H1 (cell line): ENCODE measurements at regions not wholly inside any gene's neighbourhood (a gene's known extent, or its start where the extent isn't known, plus 50 kb on each side); places are given as distances from the start of the nearest gene placed in this dataset.

ENCODE experiments used
- CTCF ChIA-PET: fragments of 300-600 bp; sonication (Branson Sonifier 250); formaldehyde crosslinking; loops from one replicate; lab custom pipeline; 2021; ENCODE audit not compliant: partially characterized antibody; lab: Charles Lee
- POLR2A ChIA-PET: fragments of 300-600 bp; sonication (Branson Sonifier 250); formaldehyde crosslinking; loops from one replicate; lab custom pipeline; 2021; ENCODE audit warnings: inconsistent platforms; ENCODE audit not compliant: partially characterized antibody; lab: Charles Lee
- DNase-seq, 2 experiments: peaks; one replicate each; pipeline versions ENCODE4 v3.0.0 to v3.0.0-alpha.2; 2010 to 2022; ENCODE audit warnings: low spot score in 2 of 2, low read depth in 1 of 2, mixed read lengths in 1 of 2
- FAIRE-seq: peaks from 2 replicates; lab custom pipeline; 2011; peaks lifted over from hg19 to GRCh38; lab: Jason Lieb, UNC
- H2AFZ ChIP-seq: 2 replicates; pipeline ENCODE4 v1.8.1; 2012; ENCODE audit warnings: low read length, inconsistent platforms
- H2AK5ac ChIP-seq: 2 replicates; pipeline ENCODE4 v1.6.1; 2013; ENCODE audit warnings: low read depth, low read length
- H2BK120ac ChIP-seq: replicated peaks from 2 replicates; pipeline ENCODE3; 2013; ENCODE audit warnings: low read depth, low read length, inconsistent platforms
- H2BK12ac ChIP-seq: 2 replicates; pipeline ENCODE4 v1.6.1; 2013; ENCODE audit warnings: low read depth, low read length
- H2BK15ac ChIP-seq: 2 replicates; pipeline ENCODE4 v1.6.1; 2013; ENCODE audit warnings: low read length
- H2BK20ac ChIP-seq: 2 replicates; pipeline ENCODE4 v1.6.1; 2013; ENCODE audit warnings: low read length
- H2BK5ac ChIP-seq: 2 replicates; pipeline ENCODE4 v1.6.1; 2013; ENCODE audit warnings: low read depth, low read length
- H3K14ac ChIP-seq: 2 replicates; pipeline ENCODE4 v1.6.1; 2013; ENCODE audit warnings: inconsistent platforms; ENCODE audit not compliant: insufficient read length
- H3K18ac ChIP-seq: 2 replicates; pipeline ENCODE4 v1.6.1; 2013; ENCODE audit warnings: low read length; ENCODE audit errors: extremely low read depth
- H3K23ac ChIP-seq: 2 replicates; pipeline ENCODE4 v1.6.1; 2013; ENCODE audit warnings: inconsistent platforms; ENCODE audit not compliant: insufficient read length
- H3K23me2 ChIP-seq: 2 replicates; pipeline ENCODE4 v1.6.1; 2013; ENCODE audit warnings: low read depth, low read length
- H3K27ac ChIP-seq: 2 replicates; pipeline ENCODE4 v1.6.1; 2011; ENCODE audit warnings: low read depth, low read length, inconsistent platforms
- H3K27me3 ChIP-seq, 4 experiments: replicated peaks in 1 of 4; 1 replicate in 1 of 4; 2 replicates in 3 of 4; pipeline versions ENCODE4 v1.6.1 to v1.8.1; 2011 to 2013; ENCODE audit warnings: low read length in 3 of 4, mild to moderate bottlenecking in 3 of 4, inconsistent platforms in 2 of 4, mixed read lengths in 2 of 4, moderate library complexity in 1 of 4; ENCODE audit not compliant: control insufficient read depth in 3 of 4, insufficient read depth in 3 of 4; ENCODE audit errors: extremely low read depth in 1 of 4
- H3K36me3 ChIP-seq, 4 experiments: 2 replicates each; pipeline versions ENCODE4 v1.6.1 to v1.8.1; 2011 to 2013; ENCODE audit warnings: mild to moderate bottlenecking in 4 of 4, low read length in 3 of 4, moderate library complexity in 2 of 4, control low read depth in 1 of 4, inconsistent platforms in 1 of 4; ENCODE audit not compliant: insufficient read depth in 4 of 4, control insufficient read depth in 2 of 4
- H3K4ac ChIP-seq: replicated peaks from 2 replicates; pipeline ENCODE3; 2013; ENCODE audit warnings: low read length, low read depth, mixed read lengths, inconsistent platforms; ENCODE audit not compliant: insufficient read length
- H3K4me1 ChIP-seq, 4 experiments: replicated peaks in 1 of 4; 1 replicate in 1 of 4; 2 replicates in 3 of 4; pipeline versions ENCODE4 v1.6.1 to v1.8.1; 2011 to 2013; ENCODE audit warnings: low read length in 3 of 4, inconsistent platforms in 2 of 4, mixed read lengths in 1 of 4; ENCODE audit not compliant: insufficient read depth in 4 of 4, control insufficient read depth in 3 of 4
- H3K4me2 ChIP-seq, 2 experiments: 2 replicates each; pipeline versions ENCODE4 v1.6.1 to v1.8.1; 2011 to 2013; ENCODE audit warnings: low read depth in 2 of 2, low read length in 2 of 2, control low read depth in 1 of 2, inconsistent platforms in 1 of 2, mild to moderate bottlenecking in 1 of 2; ENCODE audit not compliant: insufficient read depth in 1 of 2
- H3K4me3 ChIP-seq, 4 experiments: fragments of 200-600, 300-600 bp in 1 of 4; sonication (generic), shearing (Covaris generic), sonication (Bioruptor Twin) in 1 of 4; 2 replicates each; pipeline versions ENCODE4 v1.5.1 to v1.8.1; 2011 to 2016; ENCODE audit warnings: low read length in 4 of 4, low read depth in 3 of 4, control low read depth in 2 of 4, inconsistent platforms in 2 of 4, mild to moderate bottlenecking in 2 of 4, mixed read lengths in 1 of 4, moderate library complexity in 1 of 4; ENCODE audit not compliant: insufficient read depth in 2 of 4; ENCODE audit errors: extremely low read depth in 1 of 4
- H3K56ac ChIP-seq: replicated peaks from 2 replicates; pipeline ENCODE3; 2013; ENCODE audit warnings: low read depth, mild to moderate bottlenecking, mixed read lengths, low read length, inconsistent platforms; ENCODE audit not compliant: insufficient read length
- H3K79me1 ChIP-seq: 2 replicates; pipeline ENCODE4 v1.6.1; 2013; ENCODE audit warnings: low read depth, low read length, control low read depth
- H3K79me2 ChIP-seq, 2 experiments: 2 replicates each; pipeline versions ENCODE4 v1.6.1 to v1.8.1; 2012 to 2013; ENCODE audit warnings: low read length in 2 of 2, mild to moderate bottlenecking in 2 of 2, inconsistent platforms in 1 of 2; ENCODE audit not compliant: insufficient read depth in 2 of 2, control insufficient read depth in 1 of 2
- H3K9ac ChIP-seq, 4 experiments: replicated peaks in 1 of 4; 1 replicate in 1 of 4; 2 replicates in 3 of 4; pipeline versions ENCODE4 v1.6.1 to v1.8.1; 2011 to 2013; ENCODE audit warnings: low read depth in 3 of 4, low read length in 3 of 4, control low read depth in 2 of 4, mild to moderate bottlenecking in 2 of 4, moderate library complexity in 2 of 4, inconsistent platforms in 1 of 4; ENCODE audit errors: extremely low read depth in 1 of 4
- H3K9me3 ChIP-seq, 2 experiments: 2 replicates each; pipeline versions ENCODE4 v1.6.1 to v1.8.1; 2012 to 2013; ENCODE audit warnings: mild to moderate bottlenecking in 2 of 2, moderate library complexity in 2 of 2, control low read depth in 1 of 2, inconsistent platforms in 1 of 2, low read depth in 1 of 2, low read length in 1 of 2, mixed read lengths in 1 of 2; ENCODE audit not compliant: insufficient read depth in 2 of 2
- H4K20me1 ChIP-seq, 2 experiments: replicated peaks in 1 of 2; 2 replicates each; pipeline versions ENCODE3 to v1.8.1; 2011 to 2013; ENCODE audit warnings: inconsistent platforms in 2 of 2, low read length in 2 of 2, mild to moderate bottlenecking in 1 of 2; ENCODE audit not compliant: insufficient read depth in 2 of 2, control insufficient read depth in 1 of 2
- H4K5ac ChIP-seq: 2 replicates; pipeline ENCODE4 v1.6.1; 2013; ENCODE audit warnings: low read length, low read depth, mixed read lengths, inconsistent platforms; ENCODE audit not compliant: insufficient read length
- H4K8ac ChIP-seq: 2 replicates; pipeline ENCODE4 v1.8.0; 2013; ENCODE audit warnings: mild to moderate bottlenecking, moderate library complexity, low read length, inconsistent platforms; ENCODE audit not compliant: insufficient read depth; ENCODE audit errors: extremely low read depth
- H4K91ac ChIP-seq: replicated peaks from 2 replicates; pipeline ENCODE3; 2013; ENCODE audit warnings: low read length, mixed read lengths, inconsistent platforms; ENCODE audit not compliant: insufficient read length
- BCL11A ChIP-seq, 2 experiments: IDR thresholded peaks; one replicate each; pipeline ENCODE4 v1.6.1; 2011; ENCODE audit warnings: low read depth in 2 of 2, low read length in 2 of 2, mild to moderate bottlenecking in 2 of 2
- CBX8 ChIP-seq: fragments of 300-800, 300-1000 bp; sonication (generic); IDR thresholded peaks from 2 replicates; pipeline ENCODE4 v1.7.1; 2016; ENCODE audit warnings: low read depth, low read length, borderline replicate concordance
- CEBPB ChIP-seq: IDR thresholded peaks from 2 replicates; pipeline ENCODE4 v1.6.1; 2012; ENCODE audit warnings: low read depth, low read length
- CTBP2 ChIP-seq: IDR thresholded peaks from 2 replicates; pipeline ENCODE4 v1.7.0; 2011; ENCODE audit warnings: borderline replicate concordance, mild to moderate bottlenecking, moderate library complexity, mixed read lengths, low read length; ENCODE audit not compliant: insufficient read depth, insufficient read length
- JUND ChIP-seq: IDR thresholded peaks from 2 replicates; pipeline ENCODE4 v1.6.1; 2011; ENCODE audit warnings: mild to moderate bottlenecking, improper control_type of control experiment, low read length
- NANOG ChIP-seq: IDR thresholded peaks from 2 replicates; pipeline ENCODE4 v1.6.1; 2011; ENCODE audit warnings: low read length, low read depth, mild to moderate bottlenecking, inconsistent platforms; ENCODE audit not compliant: insufficient read depth, poor library complexity, severe bottlenecking
- POLR2A ChIP-seq, 2 experiments: IDR thresholded peaks; 1 replicate in 1 of 2; 2 replicates in 1 of 2; pipeline ENCODE4 v1.6.1; 2011; ENCODE audit warnings: low read depth in 2 of 2, low read length in 2 of 2, mild to moderate bottlenecking in 2 of 2; ENCODE audit errors: control extremely low read depth in 1 of 2
- SIN3A ChIP-seq, 2 experiments: IDR thresholded peaks in 1 of 2; conservative IDR thresholded peaks in 1 of 2; 2 replicates each; pipeline ENCODE4 v1.6.1; 2011 to 2012; ENCODE audit warnings: low read length in 2 of 2, improper control_type of control experiment in 1 of 2, low read depth in 1 of 2, mild to moderate bottlenecking in 1 of 2
- WGBS, 2 experiments: shearing (Covaris generic) in 1 of 2; methylation state at CpG; one replicate each; pipeline versions ENCODE4 v1.1.6 to v1.1.7; 2013 to 2015; ENCODE audit warnings: low lambda C conversion rate in 2 of 2, mixed read lengths in 2 of 2, inconsistent platforms in 1 of 2, low coverage in 1 of 2, missing lambda C conversion rate in 1 of 2; ENCODE audit not compliant: insufficient replicate concordance in 2 of 2, insufficient coverage in 1 of 2, insufficient read length in 1 of 2; ENCODE audit errors: extremely low coverage in 1 of 2, missing lambda C conversion rate in 1 of 2; 5-methylcytosine and 5-hydroxymethylcytosine counted together
- TF ChIP-seq, protein P1 (sequence below), 3 experiments: IDR thresholded peaks; 1 replicate in 2 of 3; 2 replicates in 1 of 3; pipeline versions ENCODE4 v1.5.1 to v1.6.1; 2011; ENCODE audit warnings: low read length in 3 of 3, mild to moderate bottlenecking in 3 of 3, inconsistent platforms in 2 of 3, low read depth in 1 of 3, moderate library complexity in 1 of 3; ENCODE audit not compliant: insufficient read depth in 1 of 3; ENCODE audit errors: control extremely low read depth in 1 of 3
- TF ChIP-seq, protein P2 (sequence below): IDR thresholded peaks from 2 replicates; pipeline ENCODE4 v1.6.1; 2011; ENCODE audit warnings: low read length, improper control_type of control experiment

DNA sequence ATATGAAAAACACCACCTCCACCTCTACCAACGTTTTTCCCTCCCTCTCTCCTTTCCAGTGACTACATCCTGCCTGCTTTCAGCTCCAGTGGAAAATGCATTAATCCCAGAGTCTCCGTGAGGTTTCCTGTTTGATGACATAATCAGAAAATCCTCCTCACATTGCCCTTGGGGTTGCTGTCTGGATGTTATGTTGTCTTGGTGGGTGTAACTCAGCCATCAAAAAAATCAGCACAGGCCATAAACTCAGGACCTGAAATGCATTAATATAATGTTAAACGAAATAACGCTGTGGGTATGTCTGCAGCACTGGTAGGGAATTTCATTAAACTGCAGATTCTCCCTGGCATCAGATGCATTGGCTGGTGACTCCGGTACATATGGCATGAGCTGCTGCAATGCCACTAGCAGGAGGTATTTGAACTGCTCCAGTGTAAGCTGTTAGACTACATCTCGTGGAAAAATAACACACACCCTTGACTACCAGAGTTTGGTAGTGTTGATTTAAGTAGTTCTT, 297.8 kb downstream of the PRL start:
- no peak overlapping the region for H2BK120ac ChIP-seq
- H3K4me3 ChIP-seq: no peak overlapping the region
- H3K18ac ChIP-seq: no peak overlapping the region
- no peak overlapping the region for H3K23ac ChIP-seq
- H3K27me3 ChIP-seq: no peaks in the 10 kb centered on the region
- peaks cover 0 to 4% (median 0%) of the 10 kb centered on the region in 4 experiments; a peak in 1 of 7 replicates for H3K4me1 ChIP-seq
- no peak overlapping the region for H3K27ac ChIP-seq
- H4K5ac ChIP-seq: no peak overlapping the region
- no peak overlapping the region for H3K14ac ChIP-seq
- H3K4me2 ChIP-seq: no peak overlapping the region
- CTCF ChIA-PET: interaction anchor here (0.9 kb wide), 1 partner anchor 13 kb away, joined by 3 read pairs; no protein-coding TSS in a partner anchor
- no peak overlapping the region for H3K4ac ChIP-seq
- no peak overlapping the region for H2BK20ac ChIP-seq
- no peak overlapping the region for H4K8ac ChIP-seq
- WGBS, 2 experiments: 85% methylated on average over 6 of the region's 6 CpGs; no CpG with 5 or more reads in 1 of the 2 experiments
- no peaks in the 10 kb centered on the region for H3K36me3 ChIP-seq
- no peaks in the 10 kb centered on the region for H4K20me1 ChIP-seq
- no peak overlapping the region for H3K9ac ChIP-seq
- peaks cover 0 to 13% of the 10 kb centered on the region in 2 experiments; a peak in 1 of 4 replicates for H3K79me2 ChIP-seq
- H2BK12ac ChIP-seq: no peak overlapping the region
- no peaks in the 10 kb centered on the region for H3K79me1 ChIP-seq
- H3K56ac ChIP-seq: no peak overlapping the region
- H3K9me3 ChIP-seq: no peaks in the 10 kb centered on the region
- no peak overlapping the region for H2BK15ac ChIP-seq
- H2BK5ac ChIP-seq: no peak overlapping the region
- DNase-seq (no peak), FAIRE-seq (no peak)
- POLR2A ChIA-PET: interaction anchor here (1.1 to 1.2 kb wide), 2 partner anchors 27 to 29 kb away, joined by 3 read pairs; no protein-coding TSS in a partner anchor
- H2AFZ ChIP-seq: no peak overlapping the region
- H2AK5ac ChIP-seq: no peak overlapping the region
- no peaks in the 10 kb centered on the region for H3K23me2 ChIP-seq
- H4K91ac ChIP-seq: no peak overlapping the region
- no peak for TF ChIP-seq JUND
- TF ChIP-seq, protein P1, sequence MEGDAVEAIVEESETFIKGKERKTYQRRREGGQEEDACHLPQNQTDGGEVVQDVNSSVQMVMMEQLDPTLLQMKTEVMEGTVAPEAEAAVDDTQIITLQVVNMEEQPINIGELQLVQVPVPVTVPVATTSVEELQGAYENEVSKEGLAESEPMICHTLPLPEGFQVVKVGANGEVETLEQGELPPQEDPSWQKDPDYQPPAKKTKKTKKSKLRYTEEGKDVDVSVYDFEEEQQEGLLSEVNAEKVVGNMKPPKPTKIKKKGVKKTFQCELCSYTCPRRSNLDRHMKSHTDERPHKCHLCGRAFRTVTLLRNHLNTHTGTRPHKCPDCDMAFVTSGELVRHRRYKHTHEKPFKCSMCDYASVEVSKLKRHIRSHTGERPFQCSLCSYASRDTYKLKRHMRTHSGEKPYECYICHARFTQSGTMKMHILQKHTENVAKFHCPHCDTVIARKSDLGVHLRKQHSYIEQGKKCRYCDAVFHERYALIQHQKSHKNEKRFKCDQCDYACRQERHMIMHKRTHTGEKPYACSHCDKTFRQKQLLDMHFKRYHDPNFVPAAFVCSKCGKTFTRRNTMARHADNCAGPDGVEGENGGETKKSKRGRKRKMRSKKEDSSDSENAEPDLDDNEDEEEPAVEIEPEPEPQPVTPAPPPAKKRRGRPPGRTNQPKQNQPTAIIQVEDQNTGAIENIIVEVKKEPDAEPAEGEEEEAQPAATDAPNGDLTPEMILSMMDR (IDR thresholded peaks at IDR 0.05; ENCODE audit: control extremely low read depth in 1 of 3, insufficient read depth in 1 of 3, low read depth in 1 of 3, low read length in 3 of 3): no peak
- TF ChIP-seq, protein P2, sequence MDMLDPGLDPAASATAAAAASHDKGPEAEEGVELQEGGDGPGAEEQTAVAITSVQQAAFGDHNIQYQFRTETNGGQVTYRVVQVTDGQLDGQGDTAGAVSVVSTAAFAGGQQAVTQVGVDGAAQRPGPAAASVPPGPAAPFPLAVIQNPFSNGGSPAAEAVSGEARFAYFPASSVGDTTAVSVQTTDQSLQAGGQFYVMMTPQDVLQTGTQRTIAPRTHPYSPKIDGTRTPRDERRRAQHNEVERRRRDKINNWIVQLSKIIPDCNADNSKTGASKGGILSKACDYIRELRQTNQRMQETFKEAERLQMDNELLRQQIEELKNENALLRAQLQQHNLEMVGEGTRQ: no peak
- TF ChIP-seq POLR2A (IDR thresholded peaks at IDR 0.05; ENCODE audit: control extremely low read depth in 1 of 2, low read depth in 2 of 2, low read length in 2 of 2): no peak
- no peak for TF ChIP-seq CTBP2
- TF ChIP-seq CEBPB: no peak
- TF ChIP-seq BCL11A (IDR thresholded peaks at IDR 0.05; ENCODE audit: low read depth in 2 of 2, low read length in 2 of 2): no peak
- no peak for TF ChIP-seq NANOG
- TF ChIP-seq SIN3A (conservative IDR thresholded peaks at IDR 0.05 in 1 of 2, IDR thresholded peaks at IDR 0.05 in 1 of 2; ENCODE audit: low read depth in 1 of 2, low read length in 2 of 2): no peak
- no peak for TF ChIP-seq CBX8
